ENCODE measurements at regions not wholly inside any gene's neighbourhood (a gene's known extent, or its start where the extent isn't known, plus 50 kb on each side); places are given as distances from the start of the nearest gene placed in this dataset.
"Not testable (repeated sequence)": the region's sequence is repeated elsewhere in the genome, so short reads cannot be mapped to it uniquely, and the experiment has no call there.

- H3K36me3 ChIP-seq (ENCODE audit: control insufficient read depth, insufficient read depth, low read length) = no peaks in the 10 kb centered on the region
- H3K9ac ChIP-seq (ENCODE audit: low read length) = no peak overlapping the region
- H3K27ac ChIP-seq (ENCODE audit: low read depth, low read length) = no peak overlapping the region
- H3K4me3 ChIP-seq (ENCODE audit: low read length) = no peak overlapping the region
- no peaks in the 10 kb centered on the region for H3K4me1 ChIP-seq (ENCODE audit: control insufficient read depth, insufficient read depth, low read length)
- no peaks in the 10 kb centered on the region for H3K27me3 ChIP-seq (ENCODE audit: control insufficient read depth, insufficient read depth, low read length)
Observed at GRCh38 chr3:177249203-177249602, 51.9 kb upstream of the TBL1XR1 start.

- no peaks in the 10 kb centered on the region for H3K4me1 ChIP-seq (ENCODE audit: control insufficient read depth, insufficient read depth, low read length)
- H3K27ac ChIP-seq (ENCODE audit: low read depth, low read length) = no peak overlapping the region
- H3K36me3 ChIP-seq (ENCODE audit: control insufficient read depth, insufficient read depth, low read length) = no peaks in the 10 kb centered on the region
- no peaks in the 10 kb centered on the region for H3K27me3 ChIP-seq (ENCODE audit: control insufficient read depth, insufficient read depth, low read length)
- no peak overlapping the region for H3K9ac ChIP-seq (ENCODE audit: low read length)
- H3K4me3 ChIP-seq (ENCODE audit: low read length) = no peak overlapping the region
Observed at GRCh38 chr3:177250151-177250550, 52.9 kb upstream of the TBL1XR1 start.

GRCh38 chr3:177251755-177252154 is 54.5 kb upstream of the TBL1XR1 start:
- Histone ChIP-seq H3K4me3 (ENCODE audit: low read length) (no peak overlapping the region), H3K27ac (ENCODE audit: low read depth, low read length) (no peak overlapping the region), H3K4me1 (ENCODE audit: control insufficient read depth, insufficient read depth, low read length) (no peaks in the 10 kb centered on the region), H3K9ac (ENCODE audit: low read length) (no peak overlapping the region), H3K36me3 (ENCODE audit: control insufficient read depth, insufficient read depth, low read length) (no peaks in the 10 kb centered on the region), H3K27me3 (ENCODE audit: control insufficient read depth, insufficient read depth, low read length) (no peaks in the 10 kb centered on the region)

GRCh38 chr3:177257006-177257405 is 59.7 kb upstream of the TBL1XR1 start:
- Histone ChIP-seq H3K27me3 (ENCODE audit: control insufficient read depth, insufficient read depth, low read length) (no peaks in the 10 kb centered on the region), H3K36me3 (ENCODE audit: control insufficient read depth, insufficient read depth, low read length) (no peaks in the 10 kb centered on the region), H3K4me3 (ENCODE audit: low read length) (no peak overlapping the region), H3K9ac (ENCODE audit: low read length) (no peak overlapping the region), H3K27ac (ENCODE audit: low read depth, low read length) (no peak overlapping the region), H3K4me1 (ENCODE audit: control insufficient read depth, insufficient read depth, low read length) (no peaks in the 10 kb centered on the region)

- H3K27ac ChIP-seq (ENCODE audit: low read depth, low read length) = no peak overlapping the region
- no peaks in the 10 kb centered on the region for H3K36me3 ChIP-seq (ENCODE audit: control insufficient read depth, insufficient read depth, low read length)
- H3K4me1 ChIP-seq (ENCODE audit: control insufficient read depth, insufficient read depth, low read length) = no peaks in the 10 kb centered on the region
- no peaks in the 10 kb centered on the region for H3K27me3 ChIP-seq (ENCODE audit: control insufficient read depth, insufficient read depth, low read length)
- H3K4me3 ChIP-seq (ENCODE audit: low read length) = no peak overlapping the region
- H3K9ac ChIP-seq (ENCODE audit: low read length) = no peak overlapping the region
Observed at GRCh38 chr3:177257625-177258024, 60.3 kb upstream of the TBL1XR1 start.

GRCh38 chr3:177262396-177262795 is 65.1 kb upstream of the TBL1XR1 start:
- H3K27ac ChIP-seq (ENCODE audit: low read depth, low read length) = no peak overlapping the region
- H3K4me1 ChIP-seq (ENCODE audit: control insufficient read depth, insufficient read depth, low read length) = peaks cover 3% of the 10 kb centered on the region
- H3K36me3 ChIP-seq (ENCODE audit: control insufficient read depth, insufficient read depth, low read length) = no peaks in the 10 kb centered on the region
- H3K27me3 ChIP-seq (ENCODE audit: control insufficient read depth, insufficient read depth, low read length) = no peaks in the 10 kb centered on the region
- no peak overlapping the region for H3K4me3 ChIP-seq (ENCODE audit: low read length)
- no peak overlapping the region for H3K9ac ChIP-seq (ENCODE audit: low read length)

- no peaks in the 10 kb centered on the region for H3K27me3 ChIP-seq (ENCODE audit: control insufficient read depth, insufficient read depth, low read length)
- peak overlapping the region; percentile 40 for H3K27ac ChIP-seq (ENCODE audit: low read depth, low read length)
- H3K9ac ChIP-seq (ENCODE audit: low read length) = no peak overlapping the region
- no peaks in the 10 kb centered on the region for H3K36me3 ChIP-seq (ENCODE audit: control insufficient read depth, insufficient read depth, low read length)
- peaks cover 3% of the 10 kb centered on the region for H3K4me1 ChIP-seq (ENCODE audit: control insufficient read depth, insufficient read depth, low read length)
- H3K4me3 ChIP-seq (ENCODE audit: low read length) = no peak overlapping the region
Observed at GRCh38 chr3:177263615-177264368, 66.5 kb upstream of the TBL1XR1 start.

GRCh38 chr3:177271811-177272501 is 74.7 kb upstream of the TBL1XR1 start:
- H3K9ac ChIP-seq (ENCODE audit: low read length); H3K36me3 ChIP-seq (ENCODE audit: control insufficient read depth, insufficient read depth, low read length); H3K27ac ChIP-seq (ENCODE audit: low read depth, low read length); H3K4me1 ChIP-seq (ENCODE audit: control insufficient read depth, insufficient read depth, low read length); H3K27me3 ChIP-seq (ENCODE audit: control insufficient read depth, insufficient read depth, low read length); H3K4me3 ChIP-seq (ENCODE audit: low read length): not testable (repeated sequence)

- Histone ChIP-seq H3K4me1 (ENCODE audit: control insufficient read depth, insufficient read depth, low read length) (no peaks in the 10 kb centered on the region), H3K9ac (ENCODE audit: low read length) (no peak overlapping the region), H3K27ac (ENCODE audit: low read depth, low read length) (no peak overlapping the region), H3K36me3 (ENCODE audit: control insufficient read depth, insufficient read depth, low read length) (no peaks in the 10 kb centered on the region), H3K4me3 (ENCODE audit: low read length) (no peak overlapping the region), H3K27me3 (ENCODE audit: control insufficient read depth, insufficient read depth, low read length) (no peaks in the 10 kb centered on the region)
Observed at GRCh38 chr3:177278016-177278415, 80.7 kb upstream of the TBL1XR1 start.

GRCh38 chr3:177279118-177279815 is 82.0 kb upstream of the TBL1XR1 start:
- Histone ChIP-seq H3K4me1 (ENCODE audit: control insufficient read depth, insufficient read depth, low read length) (no peaks in the 10 kb centered on the region), H3K27ac (ENCODE audit: low read depth, low read length) (no peak overlapping the region), H3K9ac (ENCODE audit: low read length) (no peak overlapping the region), H3K27me3 (ENCODE audit: control insufficient read depth, insufficient read depth, low read length) (no peaks in the 10 kb centered on the region), H3K36me3 (ENCODE audit: control insufficient read depth, insufficient read depth, low read length) (no peaks in the 10 kb centered on the region), H3K4me3 (ENCODE audit: low read length) (no peak overlapping the region)

- no peak overlapping the region for H3K27ac ChIP-seq (ENCODE audit: low read depth, low read length)
- no peaks in the 10 kb centered on the region for H3K27me3 ChIP-seq (ENCODE audit: control insufficient read depth, insufficient read depth, low read length)
- H3K4me3 ChIP-seq (ENCODE audit: low read length) = no peak overlapping the region
- H3K9ac ChIP-seq (ENCODE audit: low read length) = no peak overlapping the region
- H3K36me3 ChIP-seq (ENCODE audit: control insufficient read depth, insufficient read depth, low read length) = no peaks in the 10 kb centered on the region
- no peaks in the 10 kb centered on the region for H3K4me1 ChIP-seq (ENCODE audit: control insufficient read depth, insufficient read depth, low read length)
Observed at GRCh38 chr3:177281292-177282118, 84.2 kb upstream of the TBL1XR1 start.

- Histone ChIP-seq H3K4me1 (ENCODE audit: control insufficient read depth, insufficient read depth, low read length) (no peaks in the 10 kb centered on the region), H3K27me3 (ENCODE audit: control insufficient read depth, insufficient read depth, low read length) (no peaks in the 10 kb centered on the region), H3K4me3 (ENCODE audit: low read length) (no peak overlapping the region), H3K36me3 (ENCODE audit: control insufficient read depth, insufficient read depth, low read length) (no peaks in the 10 kb centered on the region), H3K9ac (ENCODE audit: low read length) (no peak overlapping the region), H3K27ac (ENCODE audit: low read depth, low read length) (no peak overlapping the region)
Observed at GRCh38 chr3:177282119-177282655, 84.9 kb upstream of the TBL1XR1 start.

Measured in rectal smooth muscle tissue (tissue), 1 donor.